22Rv1 (cell line): ENCODE measurements at regions not wholly inside any gene's neighbourhood (a gene's known extent, or its start where the extent isn't known, plus 50 kb on each side); places are given as distances from the start of the nearest gene placed in this dataset.

ENCODE experiments used
- CTCF ChIP-seq: fragments of 450-650 bp; IDR thresholded peaks from 2 replicates; pipeline ENCODE4 v1.5.1; 2017; ENCODE audit warnings: mild to moderate bottlenecking
- ZFX ChIP-seq: fragments of 450-650 bp; IDR thresholded peaks from 2 replicates; pipeline ENCODE4 v1.6.1; 2017; ENCODE audit warnings: antibody characterized with exemption, borderline replicate concordance

- no peak for TF ChIP-seq CTCF
- TF ChIP-seq ZFX = no peak
These were observed 92.0 kb upstream of the GULP1 start for GRCh38 chr2:188199716-188200128.
